MV-4-11 (cell line): ENCODE measurements at regions not wholly inside any gene's neighbourhood (a gene's known extent, or its start where the extent isn't known, plus 50 kb on each side); places are given as distances from the start of the nearest gene placed in this dataset.

Experiments used
- DNase-seq: peaks from one replicate; lab custom pipeline; 2025; lab: John Stamatoyannopoulos, UW

- no peak for DNase-seq
These were observed 180.8 kb upstream of the CCDC179 start for GRCh38 chr11:23041001-23041503.

DNA sequence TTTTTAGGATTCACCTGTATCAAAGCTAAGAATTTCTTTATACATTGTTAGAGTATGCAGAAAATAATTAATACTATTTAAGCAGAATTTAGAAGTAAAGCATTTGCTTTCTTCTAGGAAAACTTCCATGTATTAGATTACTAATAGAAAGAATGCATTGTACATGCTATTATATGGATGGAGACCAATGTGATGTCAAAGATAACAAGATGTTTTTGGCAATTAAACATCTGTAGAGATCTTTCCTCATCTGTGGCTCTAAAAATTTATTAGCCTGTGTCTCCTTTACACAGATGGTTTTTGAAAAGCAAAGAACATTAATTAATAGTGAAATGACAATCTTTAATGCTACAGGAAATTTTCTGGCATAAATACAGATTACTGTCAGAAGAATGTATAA is 198.4 kb upstream of the CCDC179 start:
- no peak for DNase-seq

- no peak for DNase-seq
These were observed 203.0 kb upstream of the CCDC179 start for GRCh38 chr11:23063276-23063675.

- DNase-seq: no peak
These were observed 218.2 kb upstream of the CCDC179 start for GRCh38 chr11:23078289-23078971.

DNA sequence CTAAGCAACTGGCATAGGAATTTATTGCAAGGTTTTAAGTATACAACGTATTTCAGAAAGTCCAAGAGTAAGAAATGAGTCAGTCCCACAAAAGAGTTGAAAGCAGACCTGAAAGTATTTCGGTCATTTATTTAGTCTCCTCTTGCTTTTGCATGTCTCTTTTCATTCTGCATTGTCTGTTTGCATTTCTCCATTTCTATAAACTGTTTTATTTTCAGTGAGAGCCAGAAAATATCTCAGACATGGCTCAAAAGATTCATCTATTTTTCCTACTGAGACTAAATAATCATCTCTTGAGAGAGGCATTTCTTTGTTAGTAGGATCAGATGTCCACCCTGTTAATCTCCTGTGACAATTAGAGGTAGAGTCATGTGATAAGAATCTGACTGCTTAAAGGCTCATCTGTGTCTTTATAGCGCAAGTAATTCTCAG is 219.1 kb upstream of the CCDC179 start:
- no peak for DNase-seq

DNA sequence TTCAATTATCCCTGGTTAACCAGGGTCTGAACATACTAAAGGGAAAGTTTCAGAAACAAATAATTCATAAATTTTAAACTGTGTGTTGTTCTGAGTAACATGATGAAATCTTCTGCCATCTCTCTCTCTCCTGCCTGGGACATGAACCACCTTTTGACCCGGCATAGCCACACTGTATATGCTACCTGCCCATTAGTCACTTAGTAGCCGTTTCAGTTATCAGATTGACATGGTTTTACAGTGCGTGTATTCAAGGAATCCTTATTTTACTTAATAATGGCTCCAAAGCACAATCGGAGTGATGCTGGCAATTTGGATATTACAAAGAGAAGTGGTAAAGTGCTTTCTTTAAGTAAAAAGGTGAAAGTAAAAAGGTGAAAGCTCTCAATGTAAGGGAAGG is 227.1 kb upstream of the CCDC179 start:
- no peak for DNase-seq

GRCh38 chr11:23090659-23091058 is 230.4 kb upstream of the CCDC179 start:
- DNase-seq: no peak

GRCh38 chr11:23095650-23096189 is 235.4 kb upstream of the CCDC179 start:
- no peak for DNase-seq

GRCh38 chr11:23097891-23098290 is 237.6 kb upstream of the CCDC179 start:
- no peak for DNase-seq

GRCh38 chr11:23099256-23099655 is 239.0 kb upstream of the CCDC179 start:
- DNase-seq: no peak

- no peak for DNase-seq
These were observed 240.5 kb upstream of the CCDC179 start for GRCh38 chr11:23100726-23101125.

DNA sequence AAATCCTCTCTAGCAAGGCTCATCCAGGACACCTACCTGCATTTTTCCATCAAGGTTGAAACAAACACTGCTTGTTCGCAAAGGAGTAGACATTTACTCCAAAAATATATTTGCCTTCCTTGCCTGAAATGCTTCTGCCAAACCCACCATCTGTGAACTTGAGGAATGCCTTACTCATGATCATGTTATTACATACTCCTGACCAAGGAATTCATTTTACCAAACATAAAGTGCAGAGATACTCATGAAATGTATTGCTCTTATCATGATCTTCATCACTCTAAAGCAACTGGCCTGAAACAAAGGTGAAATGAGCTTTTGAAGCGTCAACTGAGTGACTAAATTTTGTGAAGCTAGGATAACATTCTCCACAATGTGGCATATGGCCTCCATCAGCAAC is 243.1 kb upstream of the CCDC179 start:
- DNase-seq: no peak

- no peak for DNase-seq
These were observed 251.3 kb upstream of the CCDC179 start for GRCh38 chr11:23111527-23111926.

DNA sequence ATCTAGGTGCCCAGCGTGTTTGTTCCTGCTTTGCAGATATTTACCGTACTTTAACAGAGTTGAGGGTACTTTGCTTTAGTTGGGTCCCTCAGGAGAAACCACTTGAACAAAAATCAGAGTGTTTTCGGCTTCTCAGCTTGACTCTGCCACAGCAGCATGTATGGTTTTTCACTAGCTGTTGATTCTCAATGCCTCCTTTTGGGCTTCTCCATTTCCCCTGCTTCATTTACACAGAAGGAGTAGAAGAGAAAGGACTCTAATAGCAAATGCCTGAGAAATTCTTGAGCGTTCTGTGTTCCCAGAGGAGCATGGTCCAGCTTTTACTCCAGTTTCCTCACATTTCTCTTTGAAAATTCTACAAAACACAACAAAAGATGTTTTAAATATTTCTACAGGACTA is 252.1 kb upstream of the CCDC179 start:
- DNase-seq: no peak

GRCh38 chr11:23112987-23113886 is 253.0 kb upstream of the CCDC179 start:
- no peak for DNase-seq

DNA sequence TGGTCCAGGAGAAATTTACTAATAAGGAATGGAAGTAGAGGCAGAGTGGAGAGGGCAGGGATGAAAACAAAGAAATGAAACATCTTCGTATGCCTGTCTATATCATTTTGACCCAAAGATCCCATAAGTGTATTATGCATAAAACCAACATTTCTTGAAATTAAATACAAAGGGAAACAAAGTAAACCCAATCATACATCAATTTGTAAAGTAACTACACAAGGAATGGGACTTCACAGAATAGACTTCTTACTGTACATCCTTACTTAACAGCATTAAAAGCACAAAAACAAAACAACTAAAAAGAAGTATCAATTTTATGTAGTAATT is 253.6 kb upstream of the CCDC179 start:
- no peak for DNase-seq

DNA sequence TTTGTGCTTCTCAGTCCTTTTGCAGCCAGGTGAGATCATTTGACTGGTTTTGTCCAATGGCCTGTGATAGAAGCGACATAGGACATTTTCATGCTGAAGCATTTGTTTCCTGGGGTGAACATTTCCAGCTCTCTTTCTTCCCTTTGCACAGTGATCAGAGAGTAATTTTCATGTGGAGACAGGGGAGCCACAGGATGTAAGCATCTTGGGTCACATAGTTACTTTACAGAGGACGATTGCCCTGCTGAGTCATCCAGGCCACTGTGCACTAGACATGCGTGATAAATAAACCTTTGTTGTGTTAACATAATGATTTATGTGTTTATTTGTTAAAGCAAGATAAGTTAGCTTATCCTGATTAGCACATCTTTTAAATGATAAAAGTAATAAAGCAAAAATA is 263.5 kb upstream of the CCDC179 start:
- no peak for DNase-seq

GRCh38 chr11:23124249-23124648 is 264.0 kb upstream of the CCDC179 start:
- DNase-seq: no peak

DNA sequence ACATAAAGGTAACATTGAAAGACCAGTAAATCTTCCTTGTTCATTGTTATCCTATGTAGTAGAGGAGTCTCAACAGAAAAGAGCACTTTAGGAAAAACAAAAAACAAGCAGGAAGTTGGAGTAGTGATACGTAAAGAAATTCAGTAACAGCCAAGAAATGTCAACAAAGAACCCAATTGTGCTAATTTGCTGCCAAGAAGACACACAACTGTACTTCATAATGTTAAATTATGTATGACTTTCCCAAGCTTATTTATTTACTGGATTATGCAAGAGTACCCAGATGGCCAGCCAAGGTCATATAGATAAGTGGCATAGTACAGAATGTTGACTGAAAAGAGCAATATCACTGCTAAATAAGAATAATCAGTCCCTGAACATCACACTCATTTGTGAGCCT is 264.7 kb upstream of the CCDC179 start:
- no peak for DNase-seq

DNA sequence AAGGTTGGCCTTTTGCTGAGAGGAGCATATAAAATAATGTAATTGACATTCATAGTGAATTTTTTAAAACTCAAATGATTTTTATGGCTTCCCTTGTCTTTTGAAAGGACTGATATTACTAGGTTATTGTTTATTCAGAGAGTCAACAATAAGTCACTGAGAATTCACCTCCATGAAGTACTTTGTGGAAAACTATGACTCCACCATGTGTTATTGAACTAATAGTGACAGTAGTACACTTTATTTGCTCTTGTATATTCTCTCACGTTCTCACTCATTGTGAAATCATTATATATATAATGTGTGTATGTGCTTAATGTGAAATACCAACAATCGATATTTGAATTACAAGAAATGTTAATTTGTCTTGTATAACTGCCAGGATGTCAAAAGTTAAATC is 267.4 kb upstream of the CCDC179 start:
- no peak for DNase-seq

DNA sequence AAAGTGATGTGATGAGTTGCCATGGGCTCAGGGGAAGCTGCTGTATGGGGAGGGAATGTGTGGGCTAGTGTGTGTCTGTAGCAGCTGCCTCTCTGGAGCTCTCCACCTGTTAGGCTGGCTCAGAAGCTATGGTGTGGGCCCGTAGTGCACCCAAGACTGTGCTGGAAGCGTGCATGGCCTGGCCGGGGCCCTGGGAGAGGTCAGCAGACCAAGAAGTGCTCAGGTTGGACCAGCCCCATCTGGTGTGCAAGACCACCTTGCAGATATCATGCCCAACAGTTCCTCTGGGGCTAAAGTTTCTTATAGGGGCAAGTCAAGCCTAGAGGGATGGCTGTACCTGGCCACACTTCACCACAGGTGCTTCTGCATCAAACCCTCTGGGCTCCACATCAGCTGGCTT is 274.4 kb upstream of the CCDC179 start:
- no peak for DNase-seq

- DNase-seq: no peak
These were observed 278.5 kb upstream of the CCDC179 start for GRCh38 chr11:23138761-23139160.

DNA sequence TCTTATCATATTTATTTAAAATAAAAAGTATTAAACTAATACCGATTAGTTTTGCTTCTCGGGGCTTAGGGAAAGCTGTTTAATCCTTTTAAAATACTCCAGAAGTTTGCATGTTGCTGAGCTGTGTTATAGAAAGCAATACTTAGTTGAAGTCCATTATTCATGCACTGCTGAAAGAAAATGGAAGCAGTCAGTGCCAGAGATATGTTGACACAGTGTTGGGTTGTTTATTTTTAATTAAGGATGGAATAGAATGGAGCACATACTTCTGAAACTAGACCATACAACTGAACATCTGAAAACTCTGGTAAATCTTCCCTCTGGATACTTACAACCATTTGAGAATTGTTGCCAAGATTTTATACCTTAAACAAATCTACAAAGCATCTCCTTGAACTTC is 282.7 kb upstream of the CCDC179 start:
- no peak for DNase-seq
